Panc1 (cell line): ENCODE measurements at regions not wholly inside any gene's neighbourhood (a gene's known extent, or its start where the extent isn't known, plus 50 kb on each side); places are given as distances from the start of the nearest gene placed in this dataset.

Experiments
- CTCF ChIP-seq: fragments of 450-650 bp; IDR thresholded peaks from 2 replicates; pipeline ENCODE4 v1.5.1; 2017; ENCODE audit warnings: mild to moderate bottlenecking
- POLR2AphosphoS5 ChIP-seq: IDR thresholded peaks from 2 replicates; pipeline ENCODE4 v1.6.1; 2012; ENCODE audit warnings: mild to moderate bottlenecking, low read depth, low read length, moderate library complexity
- REST ChIP-seq, 2 experiments: IDR thresholded peaks; 2 replicates each; pipeline ENCODE4 v1.6.1; 2011 to 2012; ENCODE audit warnings: low read depth in 2 of 2, control low read depth in 1 of 2, low read length in 1 of 2, mild to moderate bottlenecking in 1 of 2, moderate library complexity in 1 of 2; ENCODE audit not compliant: insufficient read depth in 1 of 2
- SIN3A ChIP-seq: IDR thresholded peaks from 2 replicates; pipeline ENCODE4 v1.6.1; 2012; ENCODE audit warnings: low read depth, mild to moderate bottlenecking, low read length, moderate library complexity, borderline replicate concordance; ENCODE audit not compliant: insufficient read depth
- TCF7L2 ChIP-seq: IDR thresholded peaks from 2 replicates; pipeline ENCODE4 v1.6.1; 2011; ENCODE audit warnings: mild to moderate bottlenecking, low read depth, low read length, inconsistent platforms

DNA sequence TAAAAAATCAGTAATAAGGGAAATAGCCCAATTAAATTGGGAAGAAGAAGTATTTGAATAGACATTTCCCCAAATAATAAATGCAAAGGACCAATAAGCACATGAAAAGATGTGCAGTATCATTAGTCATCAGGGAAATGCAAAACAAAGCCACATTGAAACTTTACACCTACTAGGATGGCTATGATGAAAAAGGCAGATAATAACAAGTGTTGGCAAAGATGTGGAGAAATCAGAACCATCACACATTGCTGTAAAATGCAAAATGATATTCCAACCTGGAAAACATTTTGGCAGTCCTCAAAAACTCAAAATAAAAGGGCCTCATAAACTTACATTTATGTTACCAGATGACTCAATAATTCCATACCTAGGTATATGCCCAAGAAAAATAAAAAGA, 131.1 kb upstream of the G2E3 start:
- no peak for TF ChIP-seq CTCF
- no peak for TF ChIP-seq SIN3A
- TF ChIP-seq POLR2AphosphoS5, result no peak
- TF ChIP-seq TCF7L2, result no peak
- no peak for TF ChIP-seq REST (IDR thresholded peaks at IDR 0.05; ENCODE audit: insufficient read depth in 1 of 2, low read depth in 2 of 2, low read length in 1 of 2)
